ENCODE measurements at regions not wholly inside any gene's neighbourhood (a gene's known extent, or its start where the extent isn't known, plus 50 kb on each side); places are given as distances from the start of the nearest gene placed in this dataset.
"Not testable (repeated sequence)": the region's sequence is repeated elsewhere in the genome, so short reads cannot be mapped to it uniquely, and the experiment has no call there.

GRCh38 chr14:105737504-105738246, 211.3 kb downstream of the TMEM121 start:
- no peak for DNase-seq

DNA sequence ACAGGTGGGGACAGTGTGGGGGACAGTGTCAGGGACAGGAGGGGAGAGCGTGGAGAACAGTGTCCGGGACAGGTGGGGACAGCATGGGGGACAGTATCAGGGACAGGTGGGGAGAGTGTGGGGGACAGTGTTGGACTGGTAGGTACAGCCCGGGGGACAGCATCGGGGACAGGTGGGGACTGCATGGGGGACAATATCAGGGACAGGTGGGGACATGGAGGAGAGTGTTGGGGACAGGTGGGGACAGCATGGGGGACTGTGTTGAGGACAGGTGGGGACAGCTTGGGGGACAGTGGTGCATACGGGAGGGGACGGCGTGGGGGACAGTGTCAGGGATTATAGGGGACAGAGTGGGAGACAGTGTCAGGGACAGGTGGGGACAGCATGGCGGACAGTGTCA, 212.3 kb downstream of the TMEM121 start:
- no peak for DNase-seq

DNA sequence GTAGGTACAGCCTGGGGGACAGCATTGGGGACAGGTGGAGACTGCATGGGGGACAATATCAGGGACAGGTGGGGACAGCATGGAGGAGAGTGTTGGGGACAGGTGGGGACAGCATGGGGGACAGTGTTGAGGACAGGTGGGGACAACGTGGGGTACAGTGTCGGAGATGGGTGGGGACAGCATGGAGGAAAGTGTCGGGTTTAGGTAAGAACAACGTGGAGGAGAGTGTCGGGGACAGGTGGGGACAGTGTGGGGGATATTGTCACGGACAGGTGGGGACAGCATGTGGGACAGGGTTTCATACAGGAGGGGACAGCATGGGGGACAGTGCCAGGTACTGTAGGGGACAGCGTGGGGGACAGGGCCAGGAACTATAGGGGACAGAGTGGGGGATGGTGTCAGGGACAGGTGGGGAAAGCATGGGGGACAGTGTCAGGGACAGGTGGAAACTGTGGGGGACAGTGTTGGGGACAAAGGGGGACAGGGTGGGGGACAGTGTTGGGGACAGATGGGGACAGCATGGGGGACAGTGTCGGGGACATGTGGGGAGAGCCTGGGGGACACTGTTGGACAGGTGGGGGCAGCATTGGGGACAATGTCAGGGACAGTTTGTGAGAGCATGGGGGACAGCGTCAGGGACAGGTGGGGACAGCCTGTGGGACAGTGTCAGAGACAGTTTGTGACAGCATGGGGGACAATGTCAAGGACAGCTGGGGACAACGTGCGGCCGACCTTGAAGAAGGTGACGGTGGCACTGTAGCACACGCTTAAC, 213.1 kb downstream of the TMEM121 start:
- no peak for DNase-seq

DNA sequence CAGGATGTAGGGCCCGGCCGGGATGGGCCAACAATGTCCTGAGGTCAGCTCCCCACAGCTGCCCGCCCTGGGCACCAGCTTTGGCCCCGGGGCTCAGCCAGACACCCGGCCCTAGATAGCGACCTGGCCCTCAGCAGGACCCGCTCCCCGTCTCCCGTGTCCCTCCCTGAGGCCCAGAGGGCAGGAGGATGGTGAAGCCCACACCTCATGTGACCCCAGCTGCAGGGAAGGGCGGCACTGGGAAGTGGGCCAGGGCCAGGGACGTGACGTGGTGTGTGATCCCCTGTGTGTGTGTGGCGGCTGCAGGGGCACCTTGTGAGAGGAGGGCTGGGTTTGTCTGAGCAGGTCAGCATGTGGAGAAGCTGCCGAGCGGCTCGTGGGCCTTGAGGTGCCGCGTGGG, 213.9 kb downstream of the TMEM121 start:
- not testable (repeated sequence) for DNase-seq

GRCh38 chr14:105740961-105741360, 214.6 kb downstream of the TMEM121 start:
- not testable (repeated sequence) for DNase-seq

- not testable (repeated sequence) for DNase-seq
Observed at GRCh38 chr14:105741707-105742530, 215.5 kb downstream of the TMEM121 start.

DNA sequence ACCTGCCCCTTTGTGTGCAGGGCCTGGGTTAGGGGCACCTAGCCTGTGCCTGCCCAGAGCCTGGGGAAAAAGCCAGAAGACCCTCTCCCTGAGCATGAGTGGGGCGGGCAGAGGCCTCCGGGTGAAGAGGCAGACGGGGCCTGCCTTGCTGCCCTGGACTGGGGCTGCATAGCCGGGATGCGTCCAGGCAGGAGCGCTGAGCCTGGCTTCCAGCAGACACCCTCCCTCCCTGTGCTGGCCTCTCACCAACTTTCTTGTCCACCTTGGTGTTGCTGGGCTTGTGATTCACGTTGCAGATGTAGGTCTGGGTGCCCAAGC, 216.1 kb downstream of the TMEM121 start:
- DNase-seq, result no peak

GRCh38 chr14:105742904-105743701, 216.7 kb downstream of the TMEM121 start:
- DNase-seq, result not testable (repeated sequence)

DNA sequence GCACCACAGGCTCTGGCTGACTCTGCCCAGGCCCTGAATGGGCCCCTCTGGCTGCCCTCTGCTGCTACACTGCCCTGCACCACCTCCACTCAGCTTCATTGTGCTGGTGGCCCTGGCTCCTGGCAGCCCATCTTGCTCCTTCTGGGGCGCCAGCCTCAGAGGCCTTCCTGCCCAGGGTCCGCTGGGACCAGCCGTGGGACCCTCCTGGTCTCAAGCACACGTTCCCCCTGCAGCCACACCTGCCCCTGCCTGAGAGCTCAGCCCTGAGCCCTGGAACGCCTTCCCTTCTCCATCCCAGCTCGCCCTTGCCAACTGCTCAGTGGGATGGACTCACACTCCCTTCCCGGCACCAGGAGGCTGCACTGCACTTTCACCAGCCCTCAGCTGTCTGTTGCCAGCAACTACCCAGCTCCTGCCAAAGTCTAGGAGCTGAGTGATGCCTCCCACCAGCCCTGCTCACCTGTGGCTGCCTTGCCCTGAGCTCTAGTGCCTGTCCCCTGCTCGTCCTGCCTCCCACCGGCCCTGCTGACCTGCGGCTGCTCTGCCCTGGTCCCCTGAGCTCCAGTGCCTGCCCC, 217.9 kb downstream of the TMEM121 start:
- DNase-seq, result not testable (repeated sequence)

DNA sequence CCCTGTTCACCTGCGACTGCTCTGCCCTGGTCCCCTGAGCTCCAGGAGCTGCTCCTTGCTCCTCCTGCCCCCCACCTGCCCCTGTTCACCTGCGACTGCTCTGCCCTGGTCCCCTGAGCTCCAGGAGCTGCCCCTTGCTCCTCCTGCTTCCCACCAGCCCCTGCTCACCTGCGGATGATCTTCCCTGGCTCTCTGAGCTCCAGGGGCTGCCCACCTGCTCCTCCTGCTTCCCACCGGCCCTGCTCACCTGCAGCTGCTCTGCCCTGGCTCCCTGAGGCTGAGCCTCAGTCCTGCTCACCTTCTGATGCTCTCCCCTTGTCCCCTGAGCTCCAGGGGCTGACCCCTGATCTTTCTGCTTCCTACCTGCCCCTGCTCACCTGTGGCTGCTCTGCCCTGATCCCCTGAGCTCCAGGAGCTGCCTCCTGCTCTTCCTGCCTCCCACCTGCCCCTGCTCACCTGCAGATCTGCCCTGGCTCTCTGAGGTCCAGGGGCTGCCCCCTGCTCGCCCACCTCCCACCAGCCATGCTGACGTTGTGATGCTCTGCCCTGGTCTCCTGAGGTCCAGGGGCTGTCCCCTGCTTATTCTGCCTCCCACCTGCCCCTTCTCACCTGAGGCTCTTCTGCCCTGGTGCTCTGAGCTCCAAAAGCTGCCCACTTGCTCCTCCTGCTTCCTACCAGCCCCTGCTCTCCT, 219.2 kb downstream of the TMEM121 start:
- DNase-seq, result no peak

DNA sequence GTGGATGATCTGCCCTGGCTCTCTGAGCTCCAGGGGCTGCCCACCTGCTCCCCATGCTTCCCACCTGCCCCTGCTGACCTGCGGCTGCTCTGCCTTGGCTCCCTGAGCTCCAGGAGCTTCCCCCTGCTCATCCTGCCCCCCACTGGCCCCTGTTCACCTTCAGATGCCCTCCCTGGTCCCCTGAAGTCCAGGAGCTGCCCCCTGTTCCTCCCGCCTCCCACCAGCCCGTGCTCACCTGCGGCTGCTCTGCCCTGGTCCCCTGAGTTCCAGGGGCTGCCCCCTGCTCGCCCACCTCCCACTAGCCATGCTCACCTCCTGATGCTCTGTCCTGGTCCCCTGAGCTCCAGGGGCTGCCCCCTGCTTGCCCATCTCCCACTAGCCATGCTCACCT, 219.7 kb downstream of the TMEM121 start:
- DNase-seq, result no peak

DNA sequence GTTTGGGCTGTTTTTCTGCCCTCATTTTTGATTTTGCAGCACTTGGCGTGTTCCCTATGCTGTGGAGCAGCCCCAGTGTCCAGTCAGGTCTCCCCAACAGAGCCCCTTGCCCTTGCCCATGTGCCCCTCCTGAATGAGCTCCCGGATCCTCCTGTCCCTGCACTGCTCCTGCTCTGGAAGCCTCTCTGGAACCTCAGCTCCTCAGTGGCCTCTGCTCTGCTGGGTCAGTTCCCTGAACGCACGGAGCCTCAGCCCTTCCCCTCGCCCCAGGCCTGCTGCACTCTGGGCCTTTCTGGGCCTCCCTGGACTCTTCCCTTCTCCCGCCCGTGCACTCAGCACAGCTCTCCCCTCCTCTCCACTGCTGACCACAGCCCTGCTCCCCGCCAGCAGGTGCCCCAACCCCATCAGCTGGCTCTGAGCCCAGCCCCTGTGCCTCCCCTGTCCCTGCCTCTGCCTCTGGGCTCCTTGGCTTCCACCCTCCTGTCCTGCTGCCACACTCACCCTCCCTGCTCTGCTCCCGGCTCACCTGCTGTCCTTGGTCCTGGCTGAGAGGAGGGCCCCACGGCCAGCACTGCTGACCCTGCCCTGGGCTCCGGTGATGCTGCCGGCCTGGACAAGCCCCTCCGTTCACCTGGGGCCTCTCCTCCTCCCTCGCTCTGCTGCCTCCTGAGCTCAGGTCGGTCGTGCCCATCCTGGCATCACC, 220.6 kb downstream of the TMEM121 start:
- DNase-seq, result not testable (repeated sequence)

DNA sequence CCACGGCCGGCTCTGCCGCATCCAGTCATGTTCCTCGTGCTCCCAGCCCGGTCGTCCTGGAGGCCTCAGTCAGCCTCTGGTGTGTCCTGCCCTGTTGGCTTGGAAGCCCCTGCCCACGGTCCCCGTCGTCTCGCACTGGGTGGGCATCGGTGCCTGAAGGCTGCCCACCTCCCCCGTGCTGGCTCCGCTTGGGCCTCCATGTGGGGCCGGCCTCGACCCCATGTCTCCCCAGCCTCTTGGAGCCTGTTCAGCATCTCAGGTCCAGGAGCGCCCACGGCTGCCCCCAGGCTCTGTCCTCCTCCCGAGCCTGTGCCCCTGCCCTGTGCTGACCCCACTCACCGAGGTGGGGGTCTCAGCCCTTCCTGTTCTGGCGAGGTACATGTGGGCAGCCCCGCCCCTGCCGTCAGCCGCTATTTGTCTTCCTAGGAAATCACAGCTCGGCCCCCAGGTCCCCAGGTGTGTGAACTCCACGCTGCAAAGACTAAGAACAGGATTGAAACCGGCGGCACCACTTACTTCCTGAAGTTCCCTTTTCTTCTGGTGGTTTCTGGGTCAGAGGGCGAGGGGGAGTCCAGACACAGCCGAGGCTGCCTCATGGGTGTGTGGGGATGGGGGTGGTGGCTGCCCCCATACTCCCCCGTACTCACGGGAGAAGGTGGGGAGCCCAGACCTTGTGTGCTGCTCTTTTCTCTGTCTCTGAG, 221.3 kb downstream of the TMEM121 start:
- not testable (repeated sequence) for DNase-seq

GRCh38 chr14:105748204-105748578, 221.8 kb downstream of the TMEM121 start:
- no peak for DNase-seq

DNA sequence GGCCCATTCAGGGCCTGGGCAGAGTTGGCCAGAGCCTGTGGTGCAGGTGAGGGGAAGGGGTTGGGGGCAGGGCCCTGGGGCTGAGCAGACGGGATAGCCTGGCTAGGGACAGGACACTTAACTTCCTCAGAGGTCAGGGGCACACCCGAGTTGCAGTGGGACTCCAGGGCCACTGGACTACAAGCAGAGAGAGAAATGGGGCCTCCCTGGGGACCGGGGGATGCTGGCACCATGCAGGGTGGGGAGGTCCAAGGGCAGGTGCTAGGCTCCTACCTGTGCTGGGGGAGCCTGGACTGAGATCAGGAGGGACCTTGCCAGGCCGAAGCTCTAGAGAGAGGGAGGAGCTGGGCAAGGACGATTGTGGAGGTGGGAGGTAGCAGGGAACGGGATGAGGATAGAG, 222.3 kb downstream of the TMEM121 start:
- not testable (repeated sequence) for DNase-seq

DNA sequence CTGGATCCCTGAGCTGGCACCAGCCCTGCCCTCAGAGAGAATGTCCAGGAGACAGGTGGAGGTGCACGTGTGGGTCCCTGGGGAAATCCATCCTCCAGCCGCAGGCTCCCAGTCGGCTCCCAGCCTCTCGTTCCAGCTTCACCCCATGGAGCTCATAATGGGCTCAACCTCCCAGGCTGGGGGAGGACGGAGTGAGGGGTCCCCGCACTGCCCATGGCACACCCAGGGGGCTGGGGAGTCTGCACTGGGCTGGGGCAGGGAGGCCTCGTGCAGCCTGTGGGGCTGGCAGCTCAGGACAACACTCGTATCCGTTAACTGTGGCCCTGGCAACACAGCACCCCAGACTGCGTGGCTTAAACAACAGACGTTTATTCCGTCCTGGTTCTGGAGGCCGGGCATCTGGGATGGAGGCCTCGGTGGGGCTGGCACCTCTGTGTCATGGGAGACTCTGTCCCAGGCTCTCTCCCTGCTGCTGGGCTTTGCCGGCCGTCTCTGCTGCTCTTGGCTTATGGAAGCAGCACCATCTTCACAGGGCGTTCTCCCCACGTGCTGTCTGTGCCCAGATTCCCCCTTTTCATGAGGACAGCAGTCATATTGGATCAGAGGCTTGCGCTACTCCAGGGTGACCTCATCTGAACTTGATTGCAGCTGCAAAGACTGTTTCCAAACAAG, 223.6 kb downstream of the TMEM121 start:
- not testable (repeated sequence) for DNase-seq

DNA sequence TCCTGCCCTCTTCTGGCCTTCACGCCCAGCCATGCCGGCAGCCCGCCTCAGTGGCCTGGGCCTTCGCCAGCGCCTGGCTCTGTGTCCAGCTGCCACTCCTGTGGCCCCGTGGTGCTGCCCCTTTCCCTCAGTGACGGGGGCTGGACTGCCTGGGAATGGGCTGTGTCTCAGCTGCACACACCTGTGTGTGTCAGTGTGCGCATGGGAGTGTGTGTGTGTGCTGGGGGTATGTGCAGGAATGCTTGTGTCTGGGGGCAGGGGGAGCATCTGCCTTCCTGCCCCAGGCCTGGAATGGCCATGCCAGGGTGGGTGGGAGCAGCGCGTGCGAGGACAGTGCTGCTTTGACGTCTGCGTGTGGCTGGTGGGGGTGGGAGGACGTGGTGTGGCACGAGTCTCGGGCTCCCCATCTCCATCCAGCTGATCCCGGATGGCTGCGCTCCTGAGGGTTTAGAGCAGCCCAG, 224.9 kb downstream of the TMEM121 start:
- DNase-seq, result not testable (repeated sequence)

DNA sequence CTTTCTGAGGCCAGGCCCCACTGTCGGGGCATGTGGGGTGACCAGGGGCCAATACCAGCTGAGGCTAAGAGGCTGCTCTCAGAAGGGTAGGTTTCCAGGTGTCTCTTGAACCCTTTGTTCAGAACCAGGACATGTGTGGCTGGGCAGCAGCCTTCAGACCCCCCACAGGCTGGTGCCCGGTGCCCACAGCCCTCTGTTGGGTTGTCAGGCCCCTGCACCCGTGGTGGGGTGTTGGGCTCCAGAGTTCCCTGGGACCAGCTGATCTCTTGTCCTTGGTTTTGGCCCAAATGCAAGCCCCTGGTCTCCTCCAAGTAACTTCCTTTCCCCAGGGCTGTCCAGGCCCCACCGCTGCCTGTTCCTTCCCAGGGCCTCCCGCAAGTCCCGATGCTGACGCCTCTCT, 226.0 kb downstream of the TMEM121 start:
- not testable (repeated sequence) for DNase-seq

Measured in left kidney (tissue), 1 donor.